ENCODE measurements at regions not wholly inside any gene's neighbourhood (a gene's known extent, or its start where the extent isn't known, plus 50 kb on each side); places are given as distances from the start of the nearest gene placed in this dataset.

DNA sequence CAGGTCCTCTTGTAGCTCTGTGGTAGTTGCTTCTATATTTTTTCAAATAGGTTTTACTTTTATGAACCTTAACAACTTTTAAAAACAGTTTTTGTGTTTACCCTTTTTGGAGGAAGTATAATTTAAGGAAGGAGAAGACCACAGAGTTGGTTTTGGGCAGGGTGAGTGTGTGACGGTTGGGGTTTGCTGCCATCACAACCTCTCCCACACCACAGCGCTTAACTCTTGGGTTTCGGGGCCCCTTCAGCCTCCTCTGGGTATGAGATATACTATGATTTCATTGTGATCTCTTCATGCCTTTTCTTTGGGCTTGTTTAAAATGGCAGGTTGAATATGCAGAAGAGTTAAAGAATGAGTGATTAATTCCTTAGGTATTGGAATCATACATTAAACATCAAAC, 228.7 kb upstream of the CRY1 start:
- TF ChIP-seq, protein P1, sequence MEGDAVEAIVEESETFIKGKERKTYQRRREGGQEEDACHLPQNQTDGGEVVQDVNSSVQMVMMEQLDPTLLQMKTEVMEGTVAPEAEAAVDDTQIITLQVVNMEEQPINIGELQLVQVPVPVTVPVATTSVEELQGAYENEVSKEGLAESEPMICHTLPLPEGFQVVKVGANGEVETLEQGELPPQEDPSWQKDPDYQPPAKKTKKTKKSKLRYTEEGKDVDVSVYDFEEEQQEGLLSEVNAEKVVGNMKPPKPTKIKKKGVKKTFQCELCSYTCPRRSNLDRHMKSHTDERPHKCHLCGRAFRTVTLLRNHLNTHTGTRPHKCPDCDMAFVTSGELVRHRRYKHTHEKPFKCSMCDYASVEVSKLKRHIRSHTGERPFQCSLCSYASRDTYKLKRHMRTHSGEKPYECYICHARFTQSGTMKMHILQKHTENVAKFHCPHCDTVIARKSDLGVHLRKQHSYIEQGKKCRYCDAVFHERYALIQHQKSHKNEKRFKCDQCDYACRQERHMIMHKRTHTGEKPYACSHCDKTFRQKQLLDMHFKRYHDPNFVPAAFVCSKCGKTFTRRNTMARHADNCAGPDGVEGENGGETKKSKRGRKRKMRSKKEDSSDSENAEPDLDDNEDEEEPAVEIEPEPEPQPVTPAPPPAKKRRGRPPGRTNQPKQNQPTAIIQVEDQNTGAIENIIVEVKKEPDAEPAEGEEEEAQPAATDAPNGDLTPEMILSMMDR (IDR thresholded peaks at IDR 0.05): no peak
- Histone ChIP-seq H3K27ac (no peak overlapping the region), H3K4me3 (no peak overlapping the region)
- DNase-seq (ENCODE audit: low spot score): no peak

DNA sequence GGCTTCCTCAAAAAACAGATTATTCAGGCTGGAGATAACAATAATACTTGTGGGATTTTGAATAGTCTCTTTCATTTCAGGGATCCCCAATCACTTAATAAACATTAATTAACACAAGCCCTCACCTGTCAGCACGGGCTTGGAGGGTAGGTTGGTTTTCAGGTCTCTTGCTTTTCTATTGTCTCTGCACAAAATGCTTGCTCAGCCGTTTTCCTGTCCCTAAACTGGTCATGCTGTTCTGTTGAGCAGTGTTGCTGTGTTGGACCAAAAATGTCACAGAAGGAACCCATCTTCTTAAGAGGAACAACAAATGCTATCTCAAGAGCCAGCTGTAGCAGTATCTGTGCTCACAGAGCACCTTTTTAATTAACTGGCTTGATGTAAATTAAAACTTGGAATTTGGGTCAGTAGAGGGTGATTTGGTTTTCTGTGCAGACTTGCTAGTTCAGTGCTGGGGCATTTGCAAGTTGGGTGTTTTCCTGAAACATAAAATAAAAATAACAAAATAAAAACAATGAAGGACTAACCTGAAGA, 231.8 kb upstream of the CRY1 start:
- H3K4me3 ChIP-seq: no peak overlapping the region
- no peak overlapping the region for H3K27ac ChIP-seq
- DNase-seq (ENCODE audit: low spot score): no peak
- TF ChIP-seq, protein P1 (IDR thresholded peaks at IDR 0.05): no peak

DNA sequence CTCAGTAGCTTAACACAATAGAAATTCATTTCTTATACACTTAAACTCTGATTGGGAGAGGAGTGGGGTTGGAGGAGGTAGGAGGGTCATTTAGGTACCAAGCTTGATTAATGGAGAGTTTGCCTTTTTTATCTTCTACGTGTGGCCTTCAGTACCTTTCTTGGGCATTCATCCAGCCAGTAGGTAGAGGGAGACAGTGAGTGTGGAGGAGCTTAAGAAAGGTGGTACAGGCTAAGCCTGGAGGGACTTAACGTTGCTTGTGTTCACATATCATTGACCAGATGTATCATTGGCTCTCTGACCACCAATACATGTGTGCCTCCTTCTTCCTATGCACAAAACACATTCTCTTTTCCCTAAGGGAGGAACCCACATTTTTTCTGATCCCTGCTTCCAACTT, 232.9 kb upstream of the CRY1 start:
- TF ChIP-seq, protein P1 (IDR thresholded peaks at IDR 0.05): no peak
- Histone ChIP-seq H3K4me3 (no peak overlapping the region), H3K27ac (no peak overlapping the region)
- no peak for DNase-seq (ENCODE audit: low spot score)

DNA sequence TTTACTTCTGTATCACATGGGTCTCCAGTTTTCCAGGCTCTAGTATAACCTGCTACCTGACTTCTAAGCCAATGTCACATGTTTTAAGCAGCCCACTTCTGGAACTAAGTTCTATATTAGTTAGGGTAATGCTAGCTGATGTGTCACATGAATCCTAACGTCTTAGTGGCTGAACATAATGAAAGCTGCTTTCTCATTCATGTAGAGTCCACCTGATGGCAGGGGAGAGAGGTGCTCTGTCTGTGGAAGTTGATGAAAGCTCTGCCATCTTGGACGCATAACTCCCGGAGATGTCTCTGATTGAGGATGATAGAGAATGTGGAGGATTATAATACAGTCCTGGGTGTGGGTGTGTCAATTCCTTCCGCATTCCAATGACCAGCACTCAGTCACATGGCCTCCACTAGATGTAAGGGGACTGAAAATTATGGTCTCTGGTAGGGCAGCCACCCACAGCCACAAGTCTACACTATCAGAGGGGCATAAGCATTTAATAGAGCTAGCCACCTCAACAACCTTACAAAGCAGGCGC, 234.4 kb upstream of the CRY1 start:
- TF ChIP-seq, protein P1 (IDR thresholded peaks at IDR 0.05): no peak
- DNase-seq (ENCODE audit: low spot score): no peak
- Histone ChIP-seq H3K27ac (no peak overlapping the region), H3K4me3 (no peak overlapping the region)

DNA sequence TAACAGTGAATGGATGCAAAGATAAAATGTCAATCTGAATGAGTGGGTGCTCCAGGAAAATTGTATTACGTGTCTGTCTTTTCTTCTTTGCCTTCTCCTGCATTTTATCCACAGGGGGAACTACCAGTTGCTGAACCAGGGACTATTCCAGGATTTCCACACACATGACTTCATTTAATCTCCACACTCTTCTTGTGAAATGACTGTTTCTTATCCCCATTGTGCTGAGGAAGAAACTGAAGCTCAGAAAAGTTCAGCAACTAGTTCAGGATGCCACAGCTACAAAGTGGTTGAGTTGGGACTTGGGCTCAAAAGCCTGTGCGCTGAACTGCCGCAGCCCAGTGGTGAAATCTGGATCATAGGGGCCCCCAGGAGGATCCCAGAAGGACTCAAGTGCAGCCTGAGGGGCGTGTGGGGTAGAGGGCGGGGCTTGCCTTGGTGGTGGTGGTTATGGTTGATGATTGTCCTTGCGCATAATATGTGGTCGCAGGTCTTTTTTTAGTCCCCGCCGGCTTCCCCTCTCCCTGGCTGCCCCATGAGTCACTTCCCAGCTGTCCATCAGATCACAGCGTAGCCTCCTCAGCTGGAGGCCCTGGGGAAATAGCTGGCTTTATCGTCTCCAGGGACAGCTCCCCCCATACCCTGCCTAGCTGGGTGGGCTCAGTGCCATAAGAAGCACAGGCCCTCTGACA, 235.2 kb upstream of the CRY1 start:
- TF ChIP-seq, protein P1 (IDR thresholded peaks at IDR 0.05): no peak
- DNase-seq (ENCODE audit: low spot score): no peak

DNA sequence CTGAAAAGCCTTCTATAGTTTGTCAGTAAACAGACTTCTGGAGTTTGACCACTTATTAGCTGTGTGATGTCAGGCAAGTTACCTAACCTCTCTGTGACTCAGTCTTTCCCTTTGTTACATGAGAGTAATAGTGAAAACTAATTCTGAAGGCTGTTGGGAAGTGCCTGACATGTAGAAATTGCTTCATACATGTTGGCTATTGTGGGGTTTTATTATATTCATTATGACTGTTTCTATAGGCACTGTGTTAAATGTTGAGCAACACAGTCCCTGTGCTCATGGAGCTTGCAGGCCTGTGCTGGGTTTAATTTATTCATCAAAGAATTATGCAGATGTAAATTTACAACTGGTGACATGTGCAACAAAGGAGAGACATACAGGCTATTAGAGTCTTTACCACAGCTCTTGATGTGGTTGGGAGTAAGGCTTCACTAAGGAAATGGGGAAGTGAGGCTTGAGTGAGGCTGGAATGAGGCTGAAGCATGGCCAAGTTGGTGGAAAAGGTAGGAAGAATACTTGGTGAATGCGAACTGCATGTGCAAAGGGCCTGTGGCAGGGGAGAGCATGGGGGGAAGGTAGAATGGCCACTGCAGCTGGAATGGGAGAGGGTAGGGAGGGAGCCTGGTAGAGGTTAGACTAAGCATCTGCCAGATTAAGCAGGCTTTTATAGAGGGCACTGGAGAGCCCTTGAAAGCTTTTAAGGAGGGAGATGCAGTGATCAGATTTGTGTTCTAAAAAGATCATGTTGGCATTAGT, 236.4 kb upstream of the CRY1 start:
- TF ChIP-seq, protein P1 (IDR thresholded peaks at IDR 0.05): no peak
- DNase-seq (ENCODE audit: low spot score): no peak
- H3K27ac ChIP-seq: no peak overlapping the region
- no peak overlapping the region for H3K4me3 ChIP-seq

More for the DNA sequence above, 235.2 kb upstream of the CRY1 start:
- Histone ChIP-seq H3K4me3 (no peak overlapping the region), H3K27ac (no peak overlapping the region)
